HUDEP-2 (cell line): ENCODE measurements at regions not wholly inside any gene's neighbourhood (a gene's known extent, or its start where the extent isn't known, plus 50 kb on each side); places are given as distances from the start of the nearest gene placed in this dataset.

Experiments
- DNase-seq, 76 experiments: peaks; one replicate each; lab custom pipeline; 2025; ENCODE audit not compliant: unreplicated experiment in 76 of 76; lab: John Stamatoyannopoulos, UW

DNA sequence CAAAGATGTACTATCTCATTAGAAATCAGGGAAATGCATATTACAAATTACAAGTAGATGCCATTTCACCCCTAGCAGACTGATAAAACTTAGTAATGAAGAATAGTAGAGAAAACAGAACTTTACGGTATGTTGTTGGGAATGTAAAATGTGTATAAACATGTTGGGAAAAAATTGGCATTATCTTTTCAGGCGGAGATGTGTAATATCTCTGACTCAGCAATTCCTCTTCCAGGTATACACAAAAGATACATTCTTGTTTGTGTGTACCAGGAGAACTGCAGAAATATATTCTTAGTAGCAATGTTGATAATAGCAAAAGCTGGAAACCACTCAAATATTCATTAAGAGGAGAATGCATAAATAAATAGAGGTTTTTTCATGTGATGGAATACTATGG lies 204.5 kb downstream of the LPIN1 start:
- no peak for DNase-seq

DNA sequence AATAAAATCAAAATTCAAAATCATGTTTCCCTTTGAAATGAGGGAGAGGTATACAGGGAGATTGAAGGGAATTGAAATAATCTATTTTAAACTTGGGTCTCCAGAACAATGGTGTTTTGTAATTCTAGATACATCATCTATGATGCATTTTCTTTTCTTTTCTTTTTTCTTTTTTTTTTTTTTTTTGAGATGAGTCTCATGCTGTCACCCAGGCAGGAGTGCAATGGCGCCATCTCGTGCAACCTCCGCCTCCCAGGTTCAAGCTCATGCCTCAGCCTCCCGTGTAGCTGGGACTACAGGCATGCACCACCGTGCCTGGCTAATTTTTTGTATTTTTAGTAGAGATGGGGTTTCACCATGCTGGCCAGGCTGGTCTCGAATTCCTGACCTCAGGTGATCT lies 205.1 kb downstream of the LPIN1 start:
- DNase-seq, result peak in 2 of 76 experiments; percentile 15 to 24

DNA sequence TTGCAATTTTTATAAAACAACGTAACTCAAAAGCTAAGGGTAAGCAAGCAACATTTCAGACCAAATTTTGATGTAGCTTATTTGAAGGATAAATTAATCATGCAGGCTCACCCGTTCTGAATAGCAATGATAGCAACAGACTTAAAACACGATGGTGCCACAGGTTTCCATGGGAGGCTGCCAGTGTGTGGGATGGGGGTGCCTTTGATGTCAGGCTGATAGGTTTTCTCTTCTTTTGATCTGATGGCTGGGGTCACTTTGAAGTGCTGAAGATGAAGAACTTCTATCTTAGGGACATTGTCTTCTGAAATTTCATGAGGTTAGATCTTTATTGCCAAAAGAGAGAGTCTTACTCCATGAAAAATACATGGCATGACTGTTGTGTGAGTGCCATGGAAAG lies 206.8 kb downstream of the LPIN1 start:
- no peak for DNase-seq

DNA sequence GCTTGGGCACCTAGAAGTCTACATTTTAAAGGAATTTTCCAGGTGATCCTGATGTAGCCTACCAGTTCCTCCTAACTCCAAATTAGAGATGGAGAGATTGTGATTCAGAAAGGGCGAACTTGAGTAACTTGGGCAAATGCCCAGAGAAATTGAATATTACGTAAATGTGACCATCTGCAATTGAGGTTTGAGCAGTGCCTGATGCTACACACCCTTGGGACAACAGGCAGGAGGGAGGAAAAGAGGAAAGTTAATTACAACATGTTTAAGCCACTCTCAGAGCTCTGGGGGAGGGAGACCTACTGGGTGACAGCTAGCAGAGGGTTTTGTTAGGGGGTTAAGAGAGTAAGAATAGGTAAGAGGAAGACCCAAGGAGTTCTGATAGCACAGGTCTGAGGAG lies 208.9 kb downstream of the LPIN1 start:
- no peak for DNase-seq

DNA sequence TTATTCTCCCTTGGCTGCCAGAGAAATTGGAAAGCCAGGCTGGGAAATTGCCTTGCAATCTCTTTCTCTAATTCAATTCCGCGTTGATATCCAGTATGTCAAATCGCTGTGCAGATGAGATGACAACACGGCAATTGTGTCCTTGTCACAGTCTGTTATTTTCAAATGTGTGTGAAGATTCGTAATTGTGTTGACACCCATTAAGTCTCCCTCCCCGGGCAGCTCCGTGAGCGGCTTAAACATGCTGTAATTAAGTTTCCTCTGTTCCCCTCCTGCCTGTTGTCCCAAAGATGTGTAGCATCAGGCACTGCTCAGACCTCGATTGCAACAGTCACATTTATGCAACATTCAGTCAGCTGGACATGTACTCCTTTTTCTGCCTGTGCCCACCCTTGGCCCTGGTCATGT lies 209.5 kb downstream of the LPIN1 start:
- no peak for DNase-seq

DNA sequence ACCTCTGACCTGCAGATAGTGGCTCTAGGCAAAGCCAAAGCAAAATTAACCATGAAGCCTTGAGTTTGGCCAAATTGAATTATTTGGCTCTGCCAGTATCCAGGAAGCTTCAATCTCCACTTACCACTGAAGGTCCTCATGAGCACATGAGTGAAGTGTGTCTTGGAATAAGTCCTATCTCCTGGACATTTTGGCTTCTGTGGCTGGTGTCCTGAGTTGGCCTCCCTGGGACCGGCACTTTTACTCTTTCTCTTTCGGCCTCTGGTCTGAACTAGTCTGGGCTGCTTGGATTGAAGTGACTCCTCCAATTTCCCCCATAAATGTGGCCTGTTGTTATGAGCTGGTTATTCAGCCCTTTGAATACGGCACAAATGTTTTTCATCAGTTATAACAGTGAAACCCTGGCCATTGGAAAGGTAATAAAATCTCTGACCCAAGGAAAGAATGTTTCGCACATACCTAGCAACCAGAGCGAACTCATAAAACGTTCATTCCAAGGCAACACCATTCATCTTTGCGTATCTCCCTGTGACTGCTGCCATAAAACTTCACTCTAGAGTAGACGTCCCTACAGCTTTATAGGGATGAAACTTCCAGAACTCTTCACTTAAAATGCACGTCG lies 216.4 kb downstream of the LPIN1 start:
- no peak for DNase-seq

DNA sequence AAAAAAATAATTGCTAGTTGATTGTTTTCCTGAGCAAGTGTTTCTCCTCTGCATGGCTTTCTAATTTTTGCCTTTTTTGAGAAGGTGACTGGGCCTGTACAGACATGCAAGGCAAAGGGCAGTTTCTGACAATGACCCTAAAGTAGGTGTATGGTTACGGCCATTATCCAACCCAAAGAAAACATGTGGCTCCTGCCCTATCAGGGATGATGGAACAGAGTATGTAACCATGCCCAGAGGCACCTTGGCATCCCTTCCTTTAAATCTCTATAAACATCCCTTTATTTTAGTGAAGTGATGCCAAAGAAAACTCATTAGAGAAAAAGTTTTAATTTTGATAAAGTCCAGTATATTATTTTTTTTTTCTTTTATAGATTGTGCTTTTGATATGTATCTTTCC lies 217.5 kb downstream of the LPIN1 start:
- DNase-seq, result no peak

DNA sequence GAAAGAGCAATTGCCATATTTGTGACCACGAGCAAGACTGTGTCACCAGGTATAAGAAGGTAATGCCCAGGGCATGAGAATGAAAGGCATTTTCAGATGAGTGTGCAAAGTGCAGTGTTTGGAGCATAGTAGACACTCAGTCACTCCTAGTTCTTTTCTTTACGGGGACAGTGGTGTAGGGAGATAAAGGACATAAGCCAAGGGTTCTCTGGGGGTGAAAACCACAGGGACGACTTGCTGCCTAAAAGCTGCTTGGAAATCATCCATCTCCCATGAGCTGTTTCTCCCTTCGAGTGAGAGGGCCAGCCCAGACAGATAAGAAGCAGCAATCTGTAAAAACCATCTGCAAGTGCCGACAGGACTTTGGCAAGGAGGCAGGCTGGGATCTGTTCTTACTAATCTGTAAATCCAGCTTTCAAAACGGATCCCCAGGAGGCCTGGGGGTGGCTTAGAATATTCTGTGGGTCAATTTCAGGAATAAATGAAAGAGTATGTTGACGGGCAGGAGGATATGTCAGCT lies 221.6 kb downstream of the LPIN1 start:
- DNase-seq, result peak in 75 of 76 experiments; percentile 12 to 99 (median 92)

DNA sequence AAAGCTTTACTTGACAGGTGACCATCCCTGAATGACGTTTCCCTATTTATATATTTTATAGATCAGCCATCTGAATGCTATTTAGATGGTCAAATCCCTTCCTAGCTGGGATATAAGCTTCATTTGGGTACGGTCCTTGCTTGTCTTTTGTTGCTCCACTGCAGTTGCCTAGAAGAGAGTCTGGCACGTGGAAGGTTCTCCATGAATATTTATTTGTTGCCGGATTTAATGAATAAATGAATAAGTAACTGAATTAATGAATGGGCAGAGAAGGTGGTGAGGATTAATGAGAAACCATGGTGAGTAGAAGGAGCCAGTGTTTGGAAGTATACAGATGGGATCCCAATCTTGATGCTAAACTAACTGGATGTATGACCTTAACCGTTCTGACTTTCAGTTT lies 222.1 kb downstream of the LPIN1 start:
- peak in 1 of 76 experiments; percentile 37 for DNase-seq

DNA sequence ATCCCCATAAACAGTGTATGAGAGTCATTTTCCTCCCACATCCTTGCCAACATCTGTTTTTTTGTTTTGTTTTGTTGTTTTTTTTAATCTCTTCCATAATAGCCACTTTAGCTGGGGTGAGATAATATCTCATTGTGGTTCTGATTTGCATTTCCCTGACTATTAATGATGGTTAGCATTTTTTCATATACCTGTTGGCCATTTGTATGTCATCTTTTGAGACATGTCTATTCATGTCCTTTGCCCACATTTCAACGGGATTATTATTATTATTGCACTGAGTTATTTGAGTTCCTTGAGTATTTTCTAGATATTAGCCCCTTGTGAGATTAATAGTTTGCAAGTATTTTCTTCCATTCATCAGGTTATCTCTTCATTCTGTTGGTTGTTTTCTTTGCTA lies 223.3 kb downstream of the LPIN1 start:
- no peak for DNase-seq

DNA sequence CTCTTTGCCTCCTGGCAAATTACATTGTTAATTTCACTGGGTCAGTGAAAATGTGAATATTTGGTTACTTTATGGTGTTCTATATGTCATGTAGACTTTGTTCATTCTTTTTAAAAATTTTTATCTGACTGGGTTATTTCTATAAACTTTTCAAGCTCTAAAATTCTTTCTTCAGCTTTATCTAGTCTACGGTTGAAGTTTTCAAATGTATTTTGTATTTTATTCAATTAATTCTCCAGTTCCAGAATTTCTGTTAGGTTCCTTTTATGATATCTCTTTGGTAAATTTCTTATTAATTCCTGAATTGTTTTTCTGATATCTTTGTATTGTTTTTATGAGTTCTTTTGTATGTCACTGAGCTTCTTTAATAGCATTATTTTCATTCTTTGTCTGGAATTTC lies 228.1 kb downstream of the LPIN1 start:
- DNase-seq, result no peak

DNA sequence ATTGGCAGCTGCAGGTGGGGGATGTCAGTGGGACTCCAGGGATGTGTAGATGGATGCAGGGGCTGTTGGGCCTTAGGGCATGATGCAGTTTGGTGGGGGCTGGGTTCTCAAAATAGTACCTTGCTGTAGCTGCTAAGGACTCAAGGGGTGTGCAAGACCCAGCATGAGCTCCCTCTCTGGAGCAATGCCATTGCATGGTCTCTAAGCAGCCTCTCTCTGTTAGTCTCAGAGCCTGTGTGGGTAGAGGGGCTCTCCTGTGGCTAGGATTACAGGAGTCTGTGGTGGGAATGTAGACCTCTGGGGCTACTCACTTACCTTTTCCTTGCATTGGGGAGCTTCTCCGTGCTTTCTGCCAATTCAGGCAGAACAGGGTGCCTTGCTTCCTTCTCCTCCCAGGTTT lies 228.9 kb downstream of the LPIN1 start:
- DNase-seq, result no peak

DNA sequence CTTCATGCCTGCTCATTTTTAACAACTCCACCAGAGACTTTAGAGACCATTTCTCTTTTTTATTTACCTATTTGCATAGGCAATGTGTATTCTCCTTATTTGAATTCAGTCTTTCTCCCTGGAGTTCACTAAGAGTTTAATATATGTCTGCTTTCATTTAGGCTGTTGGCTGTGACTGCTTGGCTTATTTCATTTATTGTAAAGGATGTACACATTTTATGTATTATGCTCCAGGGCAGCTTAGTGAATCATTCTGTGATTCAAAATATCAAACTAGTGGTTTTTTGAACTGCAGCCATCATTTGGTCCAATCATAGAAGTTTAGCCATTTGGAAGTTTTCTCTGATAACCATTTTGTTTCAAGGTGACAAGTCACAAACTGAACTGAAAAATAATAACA lies 229.6 kb downstream of the LPIN1 start:
- DNase-seq, result no peak

DNA sequence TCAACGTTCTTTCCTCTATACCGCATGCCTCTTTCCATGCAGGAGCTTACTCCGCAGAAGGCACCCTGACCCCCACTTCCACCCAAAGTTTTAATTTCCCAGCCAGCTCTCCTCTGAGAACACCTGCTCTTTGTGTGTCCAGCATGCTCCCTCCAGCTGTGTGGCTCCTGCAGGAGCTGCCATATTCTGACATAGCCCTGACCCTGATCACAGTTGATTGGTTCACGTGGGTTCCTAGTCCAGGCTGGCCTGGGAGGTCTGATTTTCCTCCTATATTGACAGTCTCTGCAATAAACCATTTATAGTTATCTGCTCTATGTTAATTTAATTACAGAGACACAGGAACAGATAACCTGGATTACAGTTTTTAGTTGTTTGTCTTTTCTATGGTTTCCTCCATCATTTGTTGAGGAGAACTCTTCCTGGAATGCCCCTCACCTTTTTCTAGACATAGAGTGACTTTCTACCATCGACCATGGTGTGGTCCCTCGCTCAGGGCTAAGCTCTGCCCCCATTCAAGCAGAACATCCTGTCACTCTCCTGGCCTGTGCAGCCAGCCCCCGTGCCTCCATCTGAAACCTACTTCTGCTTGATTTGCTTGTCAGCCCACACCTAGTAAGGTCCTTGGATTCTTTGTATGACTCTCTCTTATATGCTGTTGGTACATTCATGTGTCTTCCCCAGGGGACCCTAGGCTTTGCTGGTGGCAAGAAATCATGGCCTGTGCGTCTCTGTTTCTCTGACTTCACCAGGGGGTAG lies 231.5 kb downstream of the LPIN1 start:
- no peak for DNase-seq

DNA sequence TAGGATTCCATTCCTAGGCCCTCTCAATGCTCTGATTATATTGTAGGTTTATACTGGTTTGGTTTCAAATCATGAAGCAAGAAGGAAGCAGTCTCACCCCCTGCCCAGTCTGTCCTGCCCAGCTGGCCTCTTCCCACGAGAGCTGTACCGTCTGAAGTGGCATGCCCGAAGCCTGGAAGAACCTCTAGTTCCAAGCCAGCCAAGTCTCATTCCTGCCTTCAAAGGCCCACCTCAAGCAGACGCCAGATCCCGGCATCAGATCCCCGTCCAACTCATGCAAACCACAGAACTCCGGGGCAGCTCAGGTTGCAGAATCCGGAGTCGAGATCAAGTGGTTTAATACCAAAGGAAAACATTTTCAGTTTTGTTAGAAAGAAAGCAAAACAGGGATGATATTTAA lies 234.4 kb downstream of the LPIN1 start:
- no peak for DNase-seq

DNA sequence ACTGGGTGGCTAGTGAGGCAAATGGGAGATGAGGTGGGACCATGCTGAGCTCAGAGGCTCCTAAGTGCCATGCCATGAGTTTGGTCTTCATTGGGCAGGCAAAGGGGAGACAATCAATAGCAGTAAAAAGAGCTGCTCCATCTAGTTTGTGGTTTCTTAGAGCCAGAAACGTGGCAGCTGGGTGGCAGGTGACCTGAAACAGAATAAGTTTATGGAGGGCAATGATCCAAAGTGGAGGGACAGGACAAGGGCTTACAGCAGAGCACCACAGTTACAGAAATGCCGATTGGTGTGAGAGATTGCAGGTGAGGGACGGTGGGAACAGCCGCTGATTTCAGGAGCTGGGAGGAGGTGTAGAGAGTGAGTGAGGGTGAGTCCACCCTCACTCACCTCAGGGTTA lies 237.0 kb downstream of the LPIN1 start:
- DNase-seq, result no peak

DNA sequence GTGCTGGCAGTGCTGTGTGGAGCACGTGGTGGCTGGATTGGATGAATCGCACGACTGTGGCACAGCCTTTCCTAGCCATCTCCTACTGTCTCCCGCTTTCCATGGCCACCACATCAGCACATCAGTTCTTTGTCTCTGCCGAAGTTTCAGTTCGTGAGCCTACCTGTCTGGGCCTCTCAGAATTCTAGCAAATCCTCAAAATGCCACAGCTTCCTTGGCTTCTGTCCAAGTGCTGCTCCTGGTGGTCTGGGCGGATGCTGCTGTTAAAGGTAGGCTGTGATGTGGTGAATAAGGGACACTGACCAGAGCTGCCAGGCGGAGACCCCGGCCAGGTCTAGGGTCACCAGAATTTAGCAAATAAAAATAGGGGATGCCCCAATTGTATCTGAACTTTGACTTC lies 237.4 kb downstream of the LPIN1 start:
- no peak for DNase-seq

DNA sequence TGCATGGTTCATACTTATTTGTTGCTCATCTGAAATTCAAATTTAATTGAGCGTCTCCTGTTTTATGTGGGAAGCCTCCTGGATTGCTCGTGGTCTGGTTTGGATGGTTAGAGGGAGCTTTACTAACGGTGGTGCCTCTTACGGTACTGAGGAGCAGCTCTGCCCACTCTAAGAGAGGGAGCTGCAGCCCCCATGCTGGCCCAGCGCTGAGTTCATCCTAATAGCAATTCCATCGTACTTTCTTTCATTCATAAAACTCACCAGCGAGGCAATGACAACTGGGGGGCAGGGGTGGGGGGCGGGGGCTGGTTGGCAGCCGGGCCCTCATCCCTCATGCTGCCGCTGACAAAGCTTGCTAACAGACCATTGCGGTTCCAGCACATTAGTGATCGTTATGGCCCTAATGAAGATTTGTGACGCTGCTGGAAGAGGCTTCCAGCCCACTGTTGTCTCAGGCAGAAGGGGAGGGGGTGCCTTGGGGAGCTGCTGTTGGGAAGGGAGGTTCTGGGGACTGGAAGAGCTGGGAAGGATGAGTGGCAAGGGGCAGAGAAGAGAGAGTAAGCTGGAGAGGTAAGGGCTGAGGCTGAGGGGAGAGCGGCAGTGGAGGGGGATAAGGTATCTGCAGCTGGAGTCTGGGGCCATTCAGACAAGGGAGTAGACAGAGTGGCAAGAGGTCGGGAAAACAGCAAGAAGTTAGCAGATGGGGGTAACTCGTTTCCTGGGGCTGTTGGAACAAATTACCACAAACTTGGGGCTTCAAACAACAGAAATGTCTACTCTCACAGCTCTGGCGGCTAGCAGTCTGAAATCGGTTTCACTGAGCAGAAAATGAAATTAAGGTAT lies 238.1 kb downstream of the LPIN1 start:
- no peak for DNase-seq

DNA sequence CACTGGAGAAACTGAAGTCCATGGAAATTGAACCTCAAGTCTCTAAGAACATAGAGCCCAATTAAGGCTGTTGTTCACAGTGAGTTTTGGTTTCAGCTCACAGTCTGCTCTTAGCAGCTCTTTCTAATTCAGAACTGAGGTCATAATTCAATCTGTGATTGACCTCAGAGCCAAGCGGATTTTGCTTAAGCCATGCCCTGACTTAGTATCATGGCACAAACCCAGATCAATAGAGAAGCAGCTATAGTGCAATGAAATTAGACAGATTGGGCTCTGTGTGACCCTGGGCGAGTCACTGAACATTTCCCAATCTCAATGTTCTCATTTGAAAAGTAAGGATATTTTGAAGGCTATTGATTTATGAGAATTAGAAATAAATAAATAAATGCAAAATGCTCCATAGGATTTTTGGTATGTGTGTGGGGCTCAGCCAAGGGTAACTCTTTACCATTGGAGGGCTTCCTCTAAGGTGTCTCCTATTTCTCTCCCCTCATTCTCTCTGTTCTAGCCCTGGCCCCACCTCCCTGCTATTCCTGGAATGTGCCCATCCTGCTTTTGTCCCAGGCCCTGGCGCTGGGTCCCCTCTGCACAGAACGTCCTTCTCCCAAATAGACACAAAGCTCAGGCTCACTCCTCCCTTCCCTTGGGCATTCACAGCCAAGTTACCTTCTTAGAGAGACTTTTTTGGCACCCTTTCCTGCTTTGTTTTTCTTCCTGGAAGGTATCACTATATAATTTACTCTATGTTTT lies 239.6 kb downstream of the LPIN1 start:
- DNase-seq, result no peak

DNA sequence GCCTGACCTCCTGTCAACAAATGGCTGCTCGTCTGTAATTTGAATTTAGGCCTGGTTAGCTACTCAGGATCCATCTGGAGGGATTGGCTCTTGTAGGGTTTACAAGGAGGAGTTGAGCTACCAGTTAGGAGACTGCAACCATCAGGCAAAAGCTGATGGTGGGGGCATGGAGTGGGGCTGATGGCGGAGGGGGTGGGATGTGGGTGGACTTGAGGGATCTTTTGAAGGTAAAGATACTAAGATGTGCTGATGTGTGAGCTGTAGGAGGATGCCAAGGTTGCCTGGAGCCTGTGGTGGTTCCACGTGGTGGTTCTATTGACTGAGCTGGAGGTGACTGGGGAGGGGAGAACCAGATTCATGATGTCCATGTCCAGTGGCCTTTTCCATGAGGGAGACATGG lies 240.7 kb downstream of the LPIN1 start:
- no peak for DNase-seq
